Prostate gland (tissue), 2 donors: ENCODE measurements at regions not wholly inside any gene's neighbourhood (a gene's known extent, or its start where the extent isn't known, plus 50 kb on each side); places are given as distances from the start of the nearest gene placed in this dataset.

Source experiments
- CTCF ChIP-seq, 4 experiments: fragments of 200-600 bp in 2 of 4; fragments of 450-650 bp in 2 of 4; sonication (generic) in 2 of 4; IDR thresholded peaks; 1 replicate in 3 of 4; 2 replicates in 1 of 4; pipeline ENCODE4 v1.5.1; 2016 to 2019; ENCODE audit warnings: antibody characterized with exemption in 4 of 4, mild to moderate bottlenecking in 2 of 4, moderate library complexity in 2 of 4
- POLR2A ChIP-seq: fragments of 450-650 bp; IDR thresholded peaks from one replicate; pipeline ENCODE4 v1.6.1; 2016; ENCODE audit warnings: antibody characterized with exemption, mild to moderate bottlenecking
- POLR2AphosphoS5 ChIP-seq: sonication (generic); formaldehyde crosslinking; IDR thresholded peaks from one replicate; pipeline ENCODE4 v1.6.1; 2017; ENCODE audit warnings: antibody characterized with exemption

GRCh38 chr9:72422214-72422613 lies 57.2 kb upstream of the ZFAND5 start:
- no peak for TF ChIP-seq POLR2A
- no peak for TF ChIP-seq POLR2AphosphoS5
- no peak for TF ChIP-seq CTCF (IDR thresholded peaks at IDR 0.05)
